ENCODE measurements at regions not wholly inside any gene's neighbourhood (a gene's known extent, or its start where the extent isn't known, plus 50 kb on each side); places are given as distances from the start of the nearest gene placed in this dataset.
"Not testable (repeated sequence)": the region's sequence is repeated elsewhere in the genome, so short reads cannot be mapped to it uniquely, and the experiment has no call there.

DNA sequence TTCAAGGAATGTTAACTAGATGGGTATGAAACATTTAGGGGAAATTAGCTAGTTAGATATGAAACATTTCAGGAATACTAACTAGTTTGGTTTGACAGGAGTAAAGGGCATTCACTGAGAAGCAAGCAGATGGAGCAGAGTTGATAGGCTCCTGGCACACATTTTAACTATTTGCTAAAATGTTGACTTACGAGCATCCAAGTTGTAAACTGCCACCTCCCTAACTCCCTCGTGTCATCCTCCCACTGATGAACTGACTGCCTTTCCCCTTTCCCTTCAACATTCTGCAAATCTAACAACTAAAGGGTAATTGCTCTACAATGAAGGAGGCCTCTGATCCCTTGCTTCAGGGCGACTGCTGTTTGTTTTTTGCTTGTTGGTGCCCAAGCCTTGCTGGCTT lies 580.4 kb upstream of the FAM98A start:
- DNase-seq, result no peak

DNA sequence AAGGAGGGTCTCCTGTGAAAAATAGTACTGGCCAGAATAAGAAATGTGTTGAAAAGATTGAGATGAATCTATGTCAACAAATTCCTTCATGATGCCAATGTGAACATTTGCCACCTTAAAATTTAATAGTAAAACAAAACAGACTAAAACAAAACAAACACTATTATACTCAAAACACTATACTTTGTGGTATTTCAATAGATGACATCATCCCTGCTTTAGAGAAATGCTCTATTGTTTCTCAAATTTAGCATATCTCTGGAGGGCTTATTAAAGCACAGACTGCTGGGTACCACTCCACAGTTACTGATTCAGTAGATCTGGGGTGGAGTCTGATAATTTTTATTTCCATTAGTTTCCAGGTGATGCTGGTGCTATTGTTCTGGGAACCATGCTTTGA lies 579.4 kb upstream of the FAM98A start:
- in situ Hi-C loops (cut with HindIII; ENCODE audit: low pct_ligation_motif_present, low pct_unique_long_range_greater_than_20kb, low sequenced_read_pairs), result no loop called here
- DNase-seq, result no peak

More for the DNA sequence above, 580.4 kb upstream of the FAM98A start:
- in situ Hi-C loops (cut with HindIII; ENCODE audit: low pct_ligation_motif_present, low pct_unique_long_range_greater_than_20kb, low sequenced_read_pairs), result no loop called here

DNA sequence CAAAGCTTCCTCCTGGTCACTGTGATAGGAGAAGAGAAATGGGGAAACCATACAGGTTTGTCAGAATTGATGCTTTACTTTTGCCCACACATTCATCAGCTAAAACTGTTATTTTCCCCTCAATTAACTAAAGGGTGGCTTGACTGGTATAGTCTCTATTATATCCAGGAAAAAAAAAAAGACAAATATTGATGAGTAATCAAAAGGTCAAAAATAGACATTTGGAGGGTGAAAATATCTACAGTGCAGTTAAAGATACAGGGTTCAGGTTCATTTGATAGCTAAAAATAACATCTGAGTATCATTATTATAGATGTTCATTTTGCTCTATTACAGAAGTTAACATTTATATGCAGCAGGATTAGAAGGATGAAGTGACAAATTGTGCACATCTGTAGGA lies 577.6 kb upstream of the FAM98A start:
- DNase-seq, result no peak
- in situ Hi-C loops (cut with HindIII; ENCODE audit: low pct_ligation_motif_present, low pct_unique_long_range_greater_than_20kb, low sequenced_read_pairs), result no loop called here

DNA sequence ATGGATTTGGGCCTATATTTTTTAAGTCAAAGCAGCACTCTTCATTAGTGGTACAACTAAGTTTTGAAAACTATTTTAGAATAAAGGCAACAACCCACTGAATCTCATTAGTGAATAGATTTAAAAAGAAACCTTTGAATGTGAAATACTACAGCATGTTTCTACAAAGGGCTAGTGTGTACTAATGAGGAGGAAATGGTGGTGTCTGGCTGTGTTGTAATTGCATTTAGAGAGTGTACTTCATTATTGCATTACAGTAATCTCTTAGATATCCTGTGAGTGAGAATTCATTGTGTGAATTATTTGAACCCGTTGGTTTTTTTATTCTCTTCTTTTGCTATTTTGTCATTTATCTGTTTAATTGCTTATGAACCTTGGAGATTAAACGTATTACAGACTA lies 575.4 kb upstream of the FAM98A start:
- in situ Hi-C loops (cut with HindIII; ENCODE audit: low pct_ligation_motif_present, low pct_unique_long_range_greater_than_20kb, low sequenced_read_pairs), result no loop called here

DNA sequence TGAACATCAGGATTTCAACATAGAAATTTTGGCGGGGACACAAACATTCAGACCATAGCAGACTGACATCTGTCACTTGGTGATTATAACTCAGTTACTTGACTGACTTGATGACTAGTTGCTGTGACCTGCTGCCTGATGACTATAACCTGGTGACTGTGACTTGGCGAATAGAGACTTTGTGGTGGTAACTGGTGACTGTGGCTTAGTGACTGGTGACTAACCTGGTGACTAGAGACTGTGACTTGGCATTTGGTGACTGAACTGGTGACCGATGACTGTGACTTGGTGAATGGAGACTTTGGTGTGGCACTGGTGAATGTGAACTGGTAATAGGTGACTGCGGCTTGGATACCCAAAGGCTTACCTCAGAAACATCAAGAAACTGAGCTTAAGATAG lies 563.1 kb upstream of the FAM98A start:
- in situ Hi-C loops (cut with HindIII; ENCODE audit: low pct_ligation_motif_present, low pct_unique_long_range_greater_than_20kb, low sequenced_read_pairs), result no loop called here
- no peak for DNase-seq

More for the DNA sequence above, 575.4 kb upstream of the FAM98A start:
- no peak for DNase-seq

DNA sequence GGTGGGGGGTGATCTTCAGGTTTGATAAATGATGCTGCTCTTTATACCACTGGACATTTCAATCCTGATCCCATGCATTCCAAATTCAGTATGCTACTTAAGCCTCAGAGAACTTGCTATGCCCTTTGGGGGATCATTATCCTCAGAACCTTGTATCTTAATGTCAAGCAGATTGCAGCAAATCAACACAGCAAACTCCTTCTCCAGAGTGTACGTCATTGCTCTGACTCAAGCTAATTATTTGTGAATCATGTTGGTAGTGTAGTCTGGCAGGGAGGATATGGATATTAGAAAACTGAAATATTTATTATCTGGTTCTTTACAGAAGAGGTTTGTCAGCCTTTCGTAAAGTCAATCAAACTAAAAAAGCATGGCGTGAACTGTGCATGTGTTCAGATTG lies 562.5 kb upstream of the FAM98A start:
- no peak for DNase-seq
- in situ Hi-C loops (cut with HindIII; ENCODE audit: low pct_ligation_motif_present, low pct_unique_long_range_greater_than_20kb, low sequenced_read_pairs), result no loop called here

DNA sequence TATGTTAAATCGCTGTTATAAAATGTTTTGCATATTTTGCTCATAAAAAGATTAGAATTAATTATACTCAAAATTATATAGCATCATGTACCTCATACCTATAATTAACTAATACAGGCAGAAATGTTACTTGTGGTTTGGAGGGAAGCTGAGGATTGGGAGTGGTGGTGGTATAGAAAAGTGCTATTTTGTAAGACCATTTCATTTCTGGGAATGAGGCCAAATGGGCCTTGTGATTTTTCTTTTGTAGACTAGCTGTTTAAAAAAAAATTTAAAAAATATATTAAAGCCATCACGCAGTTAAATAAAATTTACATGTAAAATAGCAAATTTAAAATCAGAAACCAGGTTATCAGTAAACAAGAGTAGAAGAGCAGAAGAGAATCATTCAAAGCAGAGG lies 560.8 kb upstream of the FAM98A start:
- no peak for DNase-seq

DNA sequence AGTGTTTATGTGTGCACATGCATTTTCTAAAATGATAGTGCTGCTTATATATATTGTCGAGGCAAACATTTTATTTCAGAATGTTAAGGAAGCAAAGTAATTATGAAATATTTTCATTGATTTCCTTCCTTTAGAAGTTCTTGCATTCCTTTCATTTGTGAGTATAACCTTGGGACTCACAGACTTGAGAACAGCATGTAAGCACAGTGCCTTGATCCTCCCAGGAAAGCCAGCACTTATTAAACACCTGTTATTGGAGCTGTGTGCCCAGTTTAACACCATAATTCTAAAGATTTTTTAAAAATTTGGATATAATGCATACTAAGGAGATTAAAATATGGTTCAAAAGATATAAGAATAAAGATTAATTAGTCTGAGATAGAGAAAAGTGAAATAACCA lies 554.4 kb upstream of the FAM98A start:
- in situ Hi-C loops (cut with HindIII; ENCODE audit: low pct_ligation_motif_present, low pct_unique_long_range_greater_than_20kb, low sequenced_read_pairs), result no loop called here
- no peak for DNase-seq

More for the DNA sequence above, 560.8 kb upstream of the FAM98A start:
- in situ Hi-C loops (cut with HindIII; ENCODE audit: low pct_ligation_motif_present, low pct_unique_long_range_greater_than_20kb, low sequenced_read_pairs), result no loop called here

DNA sequence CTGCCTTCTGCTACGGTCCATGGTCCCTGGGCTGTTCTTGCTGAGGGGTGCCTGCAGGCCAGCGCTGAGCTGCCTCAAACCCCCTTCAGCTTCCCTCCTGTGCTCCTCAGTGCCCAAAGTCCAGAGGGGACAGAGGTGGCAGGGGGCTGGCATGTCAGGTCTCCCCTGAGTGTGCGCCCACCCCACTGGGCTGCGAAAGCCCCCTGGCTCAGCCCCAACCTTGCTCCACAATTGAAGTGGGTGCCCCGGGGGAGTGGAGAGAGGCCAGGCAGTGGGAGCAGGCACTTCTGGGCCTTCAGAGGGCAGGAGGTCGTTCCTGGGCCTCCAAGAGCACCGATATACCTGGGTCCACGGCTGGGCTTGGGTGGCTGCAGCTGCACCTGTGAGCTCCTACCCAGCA lies 548.7 kb upstream of the FAM98A start:
- in situ Hi-C loops (cut with HindIII; ENCODE audit: low pct_ligation_motif_present, low pct_unique_long_range_greater_than_20kb, low sequenced_read_pairs), result no loop called here
- no peak for DNase-seq

DNA sequence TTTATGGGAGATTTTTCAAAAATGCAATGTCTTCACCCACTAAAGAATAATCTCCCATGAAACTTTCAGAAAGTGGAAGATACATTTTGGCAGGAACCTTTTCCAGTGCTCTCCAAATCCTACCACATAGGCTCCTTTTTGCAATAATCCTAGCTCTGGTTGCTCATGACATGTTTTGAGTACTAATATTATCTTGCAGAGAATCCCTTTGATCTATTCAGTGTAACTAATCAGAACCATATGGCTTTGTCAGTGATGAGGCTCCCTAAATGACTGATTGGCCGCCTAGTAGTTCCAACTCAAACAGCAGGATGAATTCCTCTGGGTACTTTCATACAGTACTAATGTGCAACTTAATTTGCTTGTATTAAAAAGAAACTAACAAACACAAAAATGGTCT lies 544.0 kb upstream of the FAM98A start:
- in situ Hi-C loops (cut with HindIII; ENCODE audit: low pct_ligation_motif_present, low pct_unique_long_range_greater_than_20kb, low sequenced_read_pairs), result no loop called here
- DNase-seq, result no peak

DNA sequence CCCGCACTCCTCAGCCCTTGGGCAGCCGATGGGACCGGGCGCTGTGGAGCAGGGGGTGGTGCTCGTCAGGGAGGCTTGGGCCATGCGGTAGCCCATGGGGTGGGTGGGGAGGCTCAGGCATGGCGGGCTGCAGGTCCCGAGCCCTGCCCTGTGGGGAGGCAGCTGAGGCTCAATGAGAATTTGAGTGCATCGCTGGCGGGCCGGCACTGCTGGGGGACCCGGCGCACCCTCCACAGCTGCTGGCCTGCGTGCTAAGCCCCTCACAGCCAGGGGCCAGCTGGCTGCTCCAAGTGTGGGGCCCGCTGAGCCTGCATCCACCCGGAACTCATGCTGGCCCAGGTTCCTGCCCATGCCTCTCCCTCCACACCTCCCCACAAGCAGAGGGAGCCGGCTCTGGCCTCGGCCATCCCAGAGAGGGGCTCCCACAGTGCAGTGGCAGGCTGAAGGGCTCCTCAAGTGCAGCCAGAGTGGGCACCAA lies 543.5 kb upstream of the FAM98A start:
- in situ Hi-C loops (cut with HindIII; ENCODE audit: low pct_ligation_motif_present, low pct_unique_long_range_greater_than_20kb, low sequenced_read_pairs); DNase-seq: not testable (repeated sequence)

DNA sequence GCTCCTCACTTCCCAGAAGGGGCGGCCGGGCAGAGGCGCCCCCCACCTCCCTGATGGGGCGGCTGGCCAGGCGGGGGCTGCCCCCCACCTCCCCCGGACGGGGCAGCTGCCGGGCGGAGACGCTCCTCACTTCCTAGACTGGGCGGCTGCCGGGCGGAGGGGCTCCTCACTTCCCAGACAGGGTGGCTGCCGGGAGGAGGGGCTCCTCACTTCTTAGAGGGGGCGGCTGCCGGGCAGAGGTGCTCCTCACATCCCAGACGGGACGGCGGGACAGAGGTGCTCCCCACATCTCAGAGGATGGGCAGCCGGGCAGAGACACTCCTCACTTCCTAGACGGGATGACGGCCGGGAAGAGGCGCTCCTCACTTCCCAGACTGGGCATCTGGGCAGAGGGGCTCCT lies 534.0 kb upstream of the FAM98A start:
- DNase-seq; in situ Hi-C loops (cut with HindIII; ENCODE audit: low pct_ligation_motif_present, low pct_unique_long_range_greater_than_20kb, low sequenced_read_pairs): not testable (repeated sequence)

DNA sequence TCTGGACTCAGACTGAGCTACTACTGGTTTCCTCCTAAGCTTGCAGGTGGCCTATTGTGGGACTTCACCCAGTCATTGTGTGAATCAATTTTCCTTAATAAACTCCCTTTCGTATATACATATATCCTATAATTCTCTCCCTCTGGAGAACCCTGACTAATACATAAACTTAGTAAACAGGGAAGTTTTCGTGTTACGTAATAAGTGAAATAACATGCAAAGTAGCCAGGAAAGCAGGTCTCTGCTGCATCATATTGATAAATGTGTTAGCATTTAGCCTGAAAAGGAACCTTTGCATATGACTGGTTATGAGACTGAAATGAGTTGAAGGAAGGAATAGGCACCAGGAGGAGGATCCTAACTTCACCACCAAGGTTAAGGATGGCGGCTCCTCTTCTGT lies 527.2 kb upstream of the FAM98A start:
- in situ Hi-C loops (cut with HindIII; ENCODE audit: low pct_ligation_motif_present, low pct_unique_long_range_greater_than_20kb, low sequenced_read_pairs), result no loop called here
- no peak for DNase-seq

DNA sequence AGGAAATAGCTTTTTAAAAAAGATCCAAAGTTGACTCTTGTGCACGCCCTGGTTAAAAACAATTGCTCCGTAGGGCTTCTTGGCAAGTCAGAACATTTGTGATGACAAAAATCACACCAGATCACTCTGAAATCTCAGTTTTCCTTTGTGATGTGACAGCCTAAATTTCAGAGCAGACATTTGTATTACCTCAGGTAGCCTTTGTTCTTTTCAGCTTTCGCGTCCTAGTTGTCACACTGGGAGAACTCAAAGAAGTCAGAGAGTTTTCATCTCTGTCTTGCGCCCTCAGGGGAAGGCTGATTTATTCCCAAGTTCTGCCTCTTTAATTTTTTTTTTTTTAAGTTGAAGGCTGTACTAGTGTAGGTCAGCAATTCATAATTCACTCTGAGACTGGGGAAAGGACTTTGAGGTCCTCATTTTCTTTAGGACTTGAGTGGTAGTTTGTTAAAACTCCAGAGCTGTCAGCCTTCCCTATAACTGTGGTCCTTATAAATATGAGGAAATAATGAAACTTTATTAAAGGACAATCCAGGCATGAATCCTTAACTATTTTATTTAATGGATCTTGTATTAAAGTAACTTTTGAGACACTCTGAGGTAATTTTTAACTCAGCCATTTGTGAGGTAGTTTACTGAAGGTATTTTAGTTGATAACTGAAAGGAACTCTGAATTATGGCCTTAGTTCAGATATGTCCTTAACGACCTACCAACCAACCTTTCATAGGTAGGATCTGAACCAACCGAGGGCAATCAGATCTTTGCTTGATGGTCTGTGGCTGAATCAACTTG lies 525.1 kb upstream of the FAM98A start:
- DNase-seq, result no peak
- in situ Hi-C loops (cut with HindIII; ENCODE audit: low pct_ligation_motif_present, low pct_unique_long_range_greater_than_20kb, low sequenced_read_pairs), result no loop called here

DNA sequence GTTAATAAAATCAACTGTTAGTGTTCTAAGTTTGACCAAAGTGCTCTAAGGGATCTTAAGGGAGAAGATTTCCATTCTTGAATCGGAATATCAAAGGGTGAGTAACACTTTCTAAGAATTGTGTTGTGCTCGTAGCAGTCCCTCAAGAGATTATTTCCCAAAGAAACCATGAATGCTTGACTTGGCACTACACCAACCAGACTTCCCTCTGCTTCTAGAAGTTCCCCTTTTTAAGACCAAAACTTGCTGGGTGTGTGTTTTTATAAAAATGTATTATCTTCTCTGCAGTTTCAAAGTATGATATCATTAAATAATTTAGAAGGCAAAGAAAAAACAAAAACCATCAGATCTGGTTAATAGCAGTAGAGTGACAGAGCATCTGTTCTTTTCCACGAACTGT lies 522.0 kb upstream of the FAM98A start:
- in situ Hi-C loops (cut with HindIII; ENCODE audit: low pct_ligation_motif_present, low pct_unique_long_range_greater_than_20kb, low sequenced_read_pairs), result no loop called here
- no peak for DNase-seq

DNA sequence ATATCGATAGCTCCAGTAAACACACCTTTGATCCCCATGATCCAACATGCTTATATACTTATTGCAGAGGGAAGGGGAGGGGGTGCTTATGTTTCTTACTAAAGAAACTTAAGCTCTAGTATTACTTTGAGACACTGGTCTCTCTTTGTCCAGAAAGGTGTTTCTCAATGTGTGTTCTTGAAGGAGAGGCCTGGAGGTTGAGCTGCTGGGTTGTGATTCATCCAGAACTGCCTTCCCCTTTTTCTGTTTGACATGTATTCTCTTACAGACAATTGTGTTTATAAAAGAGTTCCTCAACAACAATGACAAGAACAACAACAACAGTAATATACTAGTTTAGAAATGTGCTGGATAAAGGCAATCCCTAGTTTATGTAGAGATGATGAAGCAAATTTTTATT lies 516.0 kb upstream of the FAM98A start:
- DNase-seq, result no peak

DNA sequence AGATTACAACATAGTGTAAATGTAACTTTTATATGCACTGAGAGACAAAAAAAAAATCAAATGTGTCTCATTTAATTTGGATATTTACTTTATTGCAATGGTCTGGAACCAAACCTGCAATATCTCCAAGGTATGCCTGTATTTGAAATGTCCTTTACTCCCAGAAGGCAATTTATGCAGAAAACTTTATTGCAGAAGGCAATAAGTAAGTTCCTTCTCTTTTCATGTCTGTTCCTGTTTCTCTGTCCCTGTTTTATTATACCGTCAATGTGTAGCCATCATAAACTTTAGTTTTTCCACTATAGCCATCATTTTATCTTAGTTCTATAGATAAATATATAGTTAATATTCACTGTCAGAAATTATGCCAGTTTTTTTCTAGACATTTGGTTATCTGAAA lies 513.1 kb upstream of the FAM98A start:
- in situ Hi-C loops (cut with HindIII; ENCODE audit: low pct_ligation_motif_present, low pct_unique_long_range_greater_than_20kb, low sequenced_read_pairs), result no loop called here
- no peak for DNase-seq

More for the DNA sequence above, 516.0 kb upstream of the FAM98A start:
- in situ Hi-C loops (cut with HindIII; ENCODE audit: low pct_ligation_motif_present, low pct_unique_long_range_greater_than_20kb, low sequenced_read_pairs), result no loop called here

DNA sequence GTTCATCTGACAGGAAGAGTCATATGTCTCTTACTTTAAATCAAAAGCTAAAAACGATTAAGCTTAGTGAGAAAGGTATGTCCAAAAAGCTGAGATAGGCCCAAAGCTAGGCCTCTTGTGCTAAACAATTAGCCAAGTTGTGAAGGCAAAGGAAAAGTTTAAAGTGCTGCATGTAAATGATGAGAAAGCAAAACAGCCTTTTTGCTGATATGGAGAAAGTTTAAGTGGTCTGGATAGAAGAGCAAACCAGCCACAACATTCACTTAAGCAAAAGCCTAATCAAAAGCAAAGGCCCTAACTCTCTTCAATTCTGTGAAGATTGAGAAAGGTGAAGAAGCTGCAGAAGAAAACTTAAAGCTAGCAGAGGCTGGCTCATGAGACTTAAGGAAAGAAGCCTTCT lies 511.3 kb upstream of the FAM98A start:
- in situ Hi-C loops (cut with HindIII; ENCODE audit: low pct_ligation_motif_present, low pct_unique_long_range_greater_than_20kb, low sequenced_read_pairs), result no loop called here
- no peak for DNase-seq

DNA sequence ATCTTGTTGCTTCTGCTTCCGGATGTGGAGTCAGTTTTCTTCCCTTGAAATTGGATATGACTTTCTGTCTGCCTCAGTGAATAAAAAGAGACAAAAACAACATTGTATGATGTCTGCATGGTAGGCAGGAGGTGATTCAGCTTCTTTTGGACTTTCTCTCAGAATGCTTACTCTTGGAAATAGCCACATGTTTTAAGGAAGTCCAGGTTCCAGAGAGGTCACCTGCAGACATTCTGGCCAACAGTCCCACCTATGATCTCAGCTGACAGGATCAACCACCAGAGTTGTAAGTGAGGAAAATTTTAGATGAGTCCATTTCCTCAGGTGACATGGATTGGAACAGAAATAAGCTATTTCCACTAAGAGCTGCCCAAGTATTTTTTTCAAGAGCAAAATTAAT lies 508.7 kb upstream of the FAM98A start:
- in situ Hi-C loops (cut with HindIII; ENCODE audit: low pct_ligation_motif_present, low pct_unique_long_range_greater_than_20kb, low sequenced_read_pairs), result no loop called here
- DNase-seq, result no peak

DNA sequence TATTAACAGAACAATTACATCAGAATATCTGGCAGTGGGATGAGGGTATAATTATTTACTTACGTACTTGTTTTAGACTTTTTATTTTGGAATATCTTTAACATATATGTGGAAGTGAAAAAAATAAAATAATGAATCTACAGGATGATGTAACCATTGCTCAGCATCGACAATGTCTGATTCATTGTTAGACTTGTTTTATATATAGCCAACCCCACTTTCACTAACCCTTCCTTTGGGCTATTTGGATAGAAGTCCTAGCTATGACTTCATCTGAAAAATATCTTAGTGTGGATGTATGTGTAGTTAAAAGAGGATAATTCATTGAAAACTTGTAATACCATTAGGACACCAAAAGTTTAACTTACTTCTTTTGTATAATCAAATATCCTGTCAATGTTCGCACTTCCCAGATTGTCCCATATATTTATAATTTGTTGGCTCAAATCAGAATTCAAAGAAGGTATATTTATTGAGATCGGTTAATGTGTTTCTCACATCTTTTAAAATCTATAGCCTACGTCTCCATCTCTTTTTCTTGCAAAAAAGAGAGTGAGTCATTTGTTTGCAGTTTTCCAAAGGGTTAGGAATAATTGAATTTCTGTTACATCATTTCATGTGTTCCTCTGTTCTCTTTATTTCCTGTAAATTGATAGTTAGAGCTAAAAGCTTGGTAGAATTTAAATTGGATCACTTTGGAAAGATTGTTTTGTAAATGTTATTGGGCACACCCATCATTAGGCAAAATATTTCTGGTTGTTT lies 506.1 kb upstream of the FAM98A start:
- DNase-seq, result peak; percentile 29
- in situ Hi-C loops (cut with HindIII; ENCODE audit: low pct_ligation_motif_present, low pct_unique_long_range_greater_than_20kb, low sequenced_read_pairs), result no loop called here
